Skeletal muscle tissue (tissue), 3 donors: ENCODE measurements at regions not wholly inside any gene's neighbourhood (a gene's known extent, or its start where the extent isn't known, plus 50 kb on each side); places are given as distances from the start of the nearest gene placed in this dataset.
"Not testable (repeated sequence)": the region's sequence is repeated elsewhere in the genome, so short reads cannot be mapped to it uniquely, and the experiment has no call there.

ENCODE experiments used
- H3K27ac ChIP-seq: one replicate; pipeline ENCODE4 v1.7.0; 2013; ENCODE audit warnings: mild to moderate bottlenecking, low read depth, low read length, inconsistent platforms
- H3K27me3 ChIP-seq, 3 donors: one replicate each; pipeline ENCODE4 v1.7.0; 2013; ENCODE audit warnings: low read length in 3 of 3; ENCODE audit not compliant: control insufficient read depth in 3 of 3, insufficient read depth in 3 of 3
- H3K36me3 ChIP-seq, 3 donors: one replicate each; pipeline ENCODE4 v1.7.0; 2013; ENCODE audit warnings: low read length in 3 of 3; ENCODE audit not compliant: control insufficient read depth in 3 of 3, insufficient read depth in 3 of 3
- H3K4me1 ChIP-seq, 3 donors: one replicate each; pipeline ENCODE4 v1.7.0; 2013; ENCODE audit warnings: low read length in 3 of 3, mild to moderate bottlenecking in 3 of 3; ENCODE audit not compliant: control insufficient read depth in 3 of 3, insufficient read depth in 3 of 3
- H3K4me3 ChIP-seq, 3 donors: one replicate each; pipeline ENCODE4 v1.7.0; 2013; ENCODE audit warnings: low read length in 3 of 3
- H3K9ac ChIP-seq, 3 donors: one replicate each; pipeline ENCODE4 v1.7.0; 2013; ENCODE audit warnings: low read length in 3 of 3, mild to moderate bottlenecking in 3 of 3, moderate library complexity in 2 of 3, low read depth in 1 of 3
- H3K9me3 ChIP-seq, 3 donors: one replicate each; pipeline ENCODE4 v1.7.0; 2013; ENCODE audit warnings: low read length in 3 of 3; ENCODE audit not compliant: control insufficient read depth in 3 of 3
- donor health status: Osteomylitis.

- H3K36me3 ChIP-seq = no peaks in the 10 kb centered on the region
- no peaks in the 10 kb centered on the region for H3K4me1 ChIP-seq
- no peak overlapping the region for H3K9ac ChIP-seq
Measured at GRCh38 chr1:199082778-199083389, 444.0 kb downstream of the PTPRC start.

GRCh38 chr1:199083680-199084079 is 444.8 kb downstream of the PTPRC start:
- Histone ChIP-seq H3K4me1 (no peaks in the 10 kb centered on the region), H3K36me3 (no peaks in the 10 kb centered on the region), H3K4me3 (no peak overlapping the region), H3K27me3 (no peaks in the 10 kb centered on the region), H3K9ac (no peak overlapping the region), H3K9me3 (no peaks in the 10 kb centered on the region), H3K27ac (no peak overlapping the region)

More at GRCh38 chr1:199082778-199083389, 444.0 kb downstream of the PTPRC start:
- Histone ChIP-seq H3K27me3 (no peaks in the 10 kb centered on the region), H3K4me3 (no peak overlapping the region), H3K27ac (no peak overlapping the region), H3K9me3 (no peaks in the 10 kb centered on the region)

- no peak overlapping the region for H3K27ac ChIP-seq
- H3K9me3 ChIP-seq = no peaks in the 10 kb centered on the region
- H3K4me3 ChIP-seq = no peak overlapping the region
- no peaks in the 10 kb centered on the region for H3K4me1 ChIP-seq
- H3K9ac ChIP-seq = no peak overlapping the region
- no peaks in the 10 kb centered on the region for H3K27me3 ChIP-seq
- no peaks in the 10 kb centered on the region for H3K36me3 ChIP-seq
Measured at GRCh38 chr1:199084293-199084692, 445.5 kb downstream of the PTPRC start.

- no peak overlapping the region for H3K9ac ChIP-seq
Measured at GRCh38 chr1:199085903-199086302, 447.1 kb downstream of the PTPRC start.

GRCh38 chr1:199087144-199087543 is 448.3 kb downstream of the PTPRC start:
- Histone ChIP-seq H3K27me3 (no peaks in the 10 kb centered on the region), H3K9me3 (no peaks in the 10 kb centered on the region), H3K36me3 (no peaks in the 10 kb centered on the region), H3K4me3 (no peak overlapping the region), H3K9ac (no peak overlapping the region), H3K27ac (no peak overlapping the region), H3K4me1 (no peaks in the 10 kb centered on the region)

More at GRCh38 chr1:199085903-199086302, 447.1 kb downstream of the PTPRC start:
- Histone ChIP-seq H3K36me3 (no peaks in the 10 kb centered on the region), H3K9me3 (no peaks in the 10 kb centered on the region), H3K4me3 (no peak overlapping the region), H3K4me1 (no peaks in the 10 kb centered on the region), H3K27me3 (no peaks in the 10 kb centered on the region), H3K27ac (no peak overlapping the region)

- no peaks in the 10 kb centered on the region for H3K4me1 ChIP-seq
- no peak overlapping the region for H3K9ac ChIP-seq
- no peaks in the 10 kb centered on the region for H3K9me3 ChIP-seq
- no peak overlapping the region for H3K27ac ChIP-seq
- H3K4me3 ChIP-seq = no peak overlapping the region
- no peaks in the 10 kb centered on the region for H3K27me3 ChIP-seq
- no peaks in the 10 kb centered on the region for H3K36me3 ChIP-seq
Measured at GRCh38 chr1:199089393-199090122, 450.7 kb downstream of the PTPRC start.

- not testable (repeated sequence) for H3K27ac ChIP-seq, H3K4me3 ChIP-seq, H3K9me3 ChIP-seq, H3K4me1 ChIP-seq, H3K27me3 ChIP-seq, H3K9ac ChIP-seq, H3K36me3 ChIP-seq
Measured at GRCh38 chr1:199095628-199096027, 456.8 kb downstream of the PTPRC start.

- Histone ChIP-seq H3K4me1 (no peaks in the 10 kb centered on the region), H3K4me3 (no peak overlapping the region), H3K9me3 (peaks cover 0 to 3% (median 0%) of the 10 kb centered on the region in 3 donors), H3K27ac (no peak overlapping the region), H3K9ac (no peak overlapping the region), H3K36me3 (no peaks in the 10 kb centered on the region), H3K27me3 (no peaks in the 10 kb centered on the region)
Measured at GRCh38 chr1:199096591-199096990, 457.8 kb downstream of the PTPRC start.

GRCh38 chr1:199098468-199098867 is 459.6 kb downstream of the PTPRC start:
- H3K27ac ChIP-seq = no peak overlapping the region
- no peaks in the 10 kb centered on the region for H3K27me3 ChIP-seq
- peaks cover 2 to 4% (median 3%) of the 10 kb centered on the region in 3 donors for H3K9me3 ChIP-seq
- H3K9ac ChIP-seq = no peak overlapping the region
- no peaks in the 10 kb centered on the region for H3K4me1 ChIP-seq
- no peaks in the 10 kb centered on the region for H3K36me3 ChIP-seq
- no peak overlapping the region for H3K4me3 ChIP-seq

- no peaks in the 10 kb centered on the region for H3K27me3 ChIP-seq
- no peaks in the 10 kb centered on the region for H3K36me3 ChIP-seq
- H3K27ac ChIP-seq = no peak overlapping the region
- no peaks in the 10 kb centered on the region for H3K4me1 ChIP-seq
- H3K4me3 ChIP-seq = no peak overlapping the region
- H3K9ac ChIP-seq = no peak overlapping the region
- peaks cover 2 to 6% (median 4%) of the 10 kb centered on the region in 3 donors for H3K9me3 ChIP-seq
Measured at GRCh38 chr1:199101139-199101538, 462.3 kb downstream of the PTPRC start.
